Astrocyte of the spinal cord (primary cell): ENCODE measurements at regions not wholly inside any gene's neighbourhood (a gene's known extent, or its start where the extent isn't known, plus 50 kb on each side); places are given as distances from the start of the nearest gene placed in this dataset.

ENCODE experiments used
- DNase-seq: peaks from one replicate; pipeline ENCODE4 v3.0.0; 2011; ENCODE audit warnings: low read depth, low spot score
- H3K4me3 ChIP-seq: 2 replicates; pipeline ENCODE4 v1.5.1; 2011; ENCODE audit warnings: low read depth, mild to moderate bottlenecking, low read length, moderate library complexity
- in situ Hi-C: cut with HindIII; loops from 2 replicates; pipeline ENCODE4 v1.10.0; 2017; ENCODE audit warnings: low sequenced_read_pairs
- TF ChIP-seq, protein P1 (sequence below): IDR thresholded peaks from 2 replicates; pipeline ENCODE4 v1.5.1; 2012; ENCODE audit warnings: low read depth, mild to moderate bottlenecking, low read length, inconsistent platforms

DNA sequence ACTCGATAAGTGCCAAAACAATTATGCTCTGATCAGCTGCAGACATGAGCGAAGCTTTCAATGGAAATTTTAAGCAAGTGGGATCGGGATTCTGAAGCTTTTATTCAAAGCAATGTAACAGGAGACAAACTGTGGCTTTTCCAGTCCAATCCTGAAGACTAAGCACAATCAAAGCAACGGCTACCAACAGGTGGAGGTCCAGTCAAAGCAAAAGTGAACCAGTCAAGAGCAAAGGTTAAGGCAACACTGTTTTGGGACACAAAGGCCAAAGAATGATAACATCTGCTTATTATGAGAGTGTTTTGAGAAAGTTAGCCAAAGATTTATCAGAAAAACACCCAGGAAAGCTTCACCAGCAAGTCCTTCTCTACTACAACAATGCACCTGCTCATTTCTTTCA, 170.1 kb downstream of the SEC16B start:
- TF ChIP-seq, protein P1, sequence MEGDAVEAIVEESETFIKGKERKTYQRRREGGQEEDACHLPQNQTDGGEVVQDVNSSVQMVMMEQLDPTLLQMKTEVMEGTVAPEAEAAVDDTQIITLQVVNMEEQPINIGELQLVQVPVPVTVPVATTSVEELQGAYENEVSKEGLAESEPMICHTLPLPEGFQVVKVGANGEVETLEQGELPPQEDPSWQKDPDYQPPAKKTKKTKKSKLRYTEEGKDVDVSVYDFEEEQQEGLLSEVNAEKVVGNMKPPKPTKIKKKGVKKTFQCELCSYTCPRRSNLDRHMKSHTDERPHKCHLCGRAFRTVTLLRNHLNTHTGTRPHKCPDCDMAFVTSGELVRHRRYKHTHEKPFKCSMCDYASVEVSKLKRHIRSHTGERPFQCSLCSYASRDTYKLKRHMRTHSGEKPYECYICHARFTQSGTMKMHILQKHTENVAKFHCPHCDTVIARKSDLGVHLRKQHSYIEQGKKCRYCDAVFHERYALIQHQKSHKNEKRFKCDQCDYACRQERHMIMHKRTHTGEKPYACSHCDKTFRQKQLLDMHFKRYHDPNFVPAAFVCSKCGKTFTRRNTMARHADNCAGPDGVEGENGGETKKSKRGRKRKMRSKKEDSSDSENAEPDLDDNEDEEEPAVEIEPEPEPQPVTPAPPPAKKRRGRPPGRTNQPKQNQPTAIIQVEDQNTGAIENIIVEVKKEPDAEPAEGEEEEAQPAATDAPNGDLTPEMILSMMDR = no peak
- in situ Hi-C loops = no loop called here
- DNase-seq = no peak
- no peak overlapping the region for H3K4me3 ChIP-seq

DNA sequence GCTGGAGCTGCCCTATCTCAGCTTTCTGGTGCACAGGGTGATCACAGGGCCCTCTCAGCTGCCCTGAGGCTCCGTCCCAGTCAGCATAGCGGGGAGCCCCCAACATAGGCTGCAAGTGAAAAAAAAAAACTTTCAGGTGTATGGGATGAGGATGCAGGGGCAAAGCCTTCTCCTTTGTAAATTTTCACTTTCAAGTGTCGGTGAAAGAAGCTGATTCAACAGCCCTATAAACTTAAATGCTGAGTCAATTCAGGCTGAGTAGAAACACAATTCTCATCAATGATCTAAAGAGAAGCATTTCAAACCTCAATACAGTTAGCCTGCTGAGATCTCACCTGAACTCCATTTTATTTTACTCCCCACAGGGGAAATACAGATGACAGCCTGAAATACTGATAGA, 171.2 kb downstream of the SEC16B start:
- no peak for DNase-seq
- TF ChIP-seq, protein P1 = no peak
- in situ Hi-C loops = no loop called here
- H3K4me3 ChIP-seq = no peak overlapping the region

DNA sequence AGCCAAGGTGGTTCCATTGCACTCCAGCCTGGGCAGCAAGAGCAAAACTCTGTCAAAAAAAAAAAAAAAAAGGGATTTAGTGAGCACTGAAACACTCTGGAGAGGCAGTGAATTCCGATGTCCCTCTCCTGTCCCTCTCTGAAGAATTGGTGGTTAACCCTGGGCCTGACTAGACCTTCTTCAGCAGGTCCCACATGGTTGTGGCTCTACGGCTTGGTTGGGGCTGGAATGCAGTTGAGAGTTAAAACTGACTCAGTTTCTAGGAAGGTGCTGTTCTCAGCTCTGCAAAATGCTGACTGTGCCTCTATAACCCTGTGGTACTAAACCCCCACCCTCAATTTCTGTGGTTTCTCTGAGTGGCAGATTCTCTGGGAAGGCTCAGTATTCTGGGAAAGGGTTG, 173.3 kb downstream of the SEC16B start:
- no peak for DNase-seq
- in situ Hi-C loops = no loop called here
- H3K4me3 ChIP-seq = no peak overlapping the region
- TF ChIP-seq, protein P1 = no peak

DNA sequence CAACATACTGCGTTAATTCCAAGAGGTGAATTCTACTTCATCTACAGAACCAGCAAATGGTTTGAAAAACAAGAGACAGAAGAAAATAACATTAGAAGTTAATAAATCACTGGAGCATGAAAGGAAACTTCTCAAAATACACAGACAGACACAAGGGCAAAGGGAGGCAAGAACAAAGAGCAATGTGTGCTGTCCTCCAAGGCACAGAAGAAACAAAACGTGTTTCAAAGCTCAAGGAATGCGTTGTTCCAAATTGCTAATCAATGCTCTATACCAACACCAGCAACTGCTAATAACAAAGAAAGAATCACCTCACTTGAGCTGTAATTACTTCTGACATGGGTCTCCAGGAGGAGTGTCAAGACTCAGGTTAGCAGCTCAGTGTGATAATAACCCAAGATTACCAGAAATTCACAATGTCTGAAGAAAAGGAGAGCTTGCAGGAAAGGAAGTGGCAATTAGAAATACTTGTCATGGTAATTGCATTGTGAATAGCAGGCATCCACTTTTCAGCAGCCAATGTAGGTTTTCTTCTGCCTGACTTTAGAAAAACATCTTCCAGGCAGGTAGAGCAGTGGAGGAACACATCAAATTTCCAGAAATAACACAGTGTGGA, 175.4 kb downstream of the SEC16B start:
- TF ChIP-seq, protein P1 = no peak
- no peak for DNase-seq
- H3K4me3 ChIP-seq = no peak overlapping the region
- in situ Hi-C loops = no loop called here

DNA sequence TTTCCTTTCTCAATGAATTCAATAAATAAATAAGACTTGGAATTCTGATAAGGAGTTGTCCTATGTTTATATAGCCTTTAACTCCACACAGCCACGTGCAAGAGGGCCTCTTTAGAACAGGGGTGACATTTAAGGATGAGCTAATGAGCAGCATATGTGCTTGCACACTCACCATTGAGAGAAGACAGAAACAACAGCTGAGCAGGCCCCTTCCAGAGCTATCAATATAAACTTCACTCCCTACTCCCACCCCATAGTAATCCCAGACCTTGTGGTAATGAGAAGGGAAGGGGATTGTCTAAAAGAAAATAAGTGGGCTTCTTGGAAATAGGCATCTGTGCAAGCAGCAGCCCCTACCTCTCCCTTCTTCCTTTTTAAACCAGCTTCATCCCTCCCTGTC, 176.0 kb downstream of the SEC16B start:
- TF ChIP-seq, protein P1 = no peak
- no peak overlapping the region for H3K4me3 ChIP-seq
- in situ Hi-C loops = no loop called here
- no peak for DNase-seq

DNA sequence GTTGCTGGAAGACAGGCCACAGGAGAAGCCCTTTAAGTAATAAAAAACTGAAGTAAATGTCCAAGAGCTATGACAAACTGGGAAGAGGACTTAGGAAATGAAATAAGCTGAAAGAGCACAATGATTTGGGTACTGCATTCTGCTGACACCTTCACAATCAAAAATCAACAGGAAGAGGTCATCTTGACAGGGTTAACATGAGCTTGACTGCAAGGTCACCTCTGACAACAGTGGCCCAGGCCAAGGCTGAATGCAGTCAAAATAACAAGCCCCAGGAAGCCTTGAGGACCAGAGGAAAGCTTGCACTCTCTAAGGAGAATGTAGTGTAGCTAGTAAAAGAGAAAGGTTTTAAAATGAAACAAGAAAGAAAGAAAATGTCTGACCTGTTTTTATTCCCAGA, 179.3 kb downstream of the SEC16B start:
- in situ Hi-C loops = no loop called here
- TF ChIP-seq, protein P1 = no peak
- no peak for DNase-seq
- no peak overlapping the region for H3K4me3 ChIP-seq

DNA sequence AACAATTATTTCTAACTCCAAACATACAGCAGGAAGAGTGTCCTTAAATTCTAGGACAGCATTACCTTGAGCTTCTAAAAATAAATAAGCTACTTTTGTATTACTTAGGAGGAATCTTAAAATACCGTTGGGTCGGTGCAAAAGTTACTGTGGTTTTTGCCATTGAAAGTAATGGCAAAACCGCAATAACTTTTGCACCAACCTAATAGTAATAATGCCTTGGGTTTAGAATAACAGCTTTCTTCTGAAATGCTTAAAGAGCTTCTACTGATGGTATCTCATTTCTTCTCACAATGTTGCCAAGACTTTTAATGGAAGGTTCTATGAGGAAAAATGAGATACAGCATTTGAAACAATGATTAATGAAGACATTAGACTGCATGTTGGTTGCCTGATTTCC, 179.9 kb downstream of the SEC16B start:
- in situ Hi-C loops = no loop called here
- DNase-seq = no peak
- TF ChIP-seq, protein P1 = no peak
- H3K4me3 ChIP-seq = no peak overlapping the region
